Activated T-cell treated with anti-CD3 and anti-CD28 coated beads for 24 hours (primary cell): ENCODE measurements at regions not wholly inside any gene's neighbourhood (a gene's known extent, or its start where the extent isn't known, plus 50 kb on each side); places are given as distances from the start of the nearest gene placed in this dataset.
"Not testable (repeated sequence)": the region's sequence is repeated elsewhere in the genome, so short reads cannot be mapped to it uniquely, and the experiment has no call there.

Experiments used
- DNase-seq: peaks from one replicate; pipeline ENCODE4 v3.0.0-alpha.2; 2020; ENCODE audit warnings: low read depth

DNA sequence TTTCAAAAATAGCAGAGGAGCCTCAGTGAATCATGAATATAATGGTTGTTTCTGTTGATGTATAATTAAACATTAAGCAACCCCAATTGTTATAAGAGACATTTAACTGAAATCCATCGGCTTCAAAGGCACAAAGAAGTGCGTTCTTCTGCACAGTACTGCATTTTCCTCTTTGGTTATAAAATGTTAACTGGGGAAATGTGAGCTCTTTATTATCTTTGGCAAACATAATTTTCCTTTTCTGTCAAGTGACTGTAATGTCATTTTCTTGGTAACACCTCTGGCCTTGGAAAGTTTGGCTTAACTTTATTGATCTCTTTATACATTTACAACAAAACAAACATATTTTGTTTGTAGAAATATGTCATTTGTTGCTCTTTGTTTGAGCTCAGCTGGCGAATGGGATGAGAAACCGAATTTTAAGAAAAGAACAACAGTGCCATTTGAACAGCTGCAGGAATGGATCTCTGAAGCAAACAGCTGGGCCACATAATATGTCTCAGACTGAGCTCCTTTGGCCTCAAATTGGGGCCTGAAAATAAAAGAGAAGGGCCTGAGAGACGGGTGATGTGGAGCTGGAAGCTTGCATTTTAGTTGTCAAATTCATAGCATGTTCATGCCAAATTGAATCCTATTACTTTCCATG is 427.0 kb upstream of the SPTLC3 start:
- DNase-seq = no peak

DNA sequence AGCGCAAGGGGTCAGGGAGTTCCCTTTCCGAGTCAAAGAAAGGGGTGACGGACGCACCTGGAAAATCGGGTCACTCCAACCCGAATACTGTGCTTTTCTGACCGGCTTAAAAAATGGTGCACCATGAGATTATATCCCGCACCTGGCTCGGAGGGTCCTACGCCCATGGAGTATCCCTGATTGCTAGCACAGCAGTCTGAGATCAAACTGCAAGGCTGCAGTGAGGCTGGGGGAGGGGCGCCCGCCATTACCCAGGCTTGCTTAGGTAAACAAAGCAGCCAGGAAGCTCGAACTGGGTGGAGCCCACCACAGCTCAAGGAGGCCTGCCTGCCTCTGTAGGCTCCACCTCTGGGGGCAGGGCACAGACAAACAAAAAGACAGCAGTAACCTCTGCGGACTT is 426.1 kb upstream of the SPTLC3 start:
- not testable (repeated sequence) for DNase-seq

DNA sequence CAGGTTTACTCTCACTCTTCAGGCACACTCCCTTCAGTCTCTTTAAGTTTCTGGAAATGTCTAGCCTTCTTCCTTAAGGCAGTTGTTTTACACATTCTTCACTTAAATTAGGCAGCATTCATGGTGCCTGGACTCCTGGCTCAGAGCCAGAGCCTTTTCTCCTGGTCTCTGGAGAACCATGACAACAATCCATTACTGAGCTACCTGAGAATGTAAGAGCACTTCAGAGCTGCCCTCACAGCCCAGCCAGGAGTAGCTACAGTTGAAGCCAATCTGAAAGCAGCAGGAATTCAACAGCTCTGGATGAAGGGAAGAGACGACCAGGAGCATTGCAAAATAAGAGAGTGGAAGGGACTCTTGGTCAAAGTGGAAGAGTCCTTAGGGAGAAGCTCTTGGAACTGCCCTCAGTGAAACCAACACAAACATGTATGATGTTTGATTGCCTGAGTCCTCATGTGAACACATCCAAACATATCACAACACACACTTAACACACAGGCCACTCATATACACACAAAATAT is 416.8 kb upstream of the SPTLC3 start:
- DNase-seq = no peak

DNA sequence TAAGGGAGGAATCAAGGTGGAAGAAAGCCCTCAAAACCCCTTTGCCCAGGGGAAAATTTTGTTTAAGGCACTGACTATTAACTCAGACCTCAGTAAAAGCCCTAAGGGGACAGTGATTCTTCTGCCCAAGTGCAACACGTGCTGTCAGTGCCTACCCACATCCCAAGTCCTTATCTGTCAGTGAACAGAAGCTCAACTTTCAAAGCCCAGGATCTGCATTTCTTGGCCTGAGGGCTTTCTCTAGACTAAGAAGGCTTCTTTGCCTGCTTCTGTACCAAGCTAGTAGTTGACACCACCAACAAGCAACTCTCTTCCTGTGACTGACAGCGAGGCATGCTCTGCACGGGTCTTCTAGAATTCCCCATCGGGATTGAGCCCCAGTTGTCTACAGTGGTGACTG is 416.0 kb upstream of the SPTLC3 start:
- DNase-seq = no peak

DNA sequence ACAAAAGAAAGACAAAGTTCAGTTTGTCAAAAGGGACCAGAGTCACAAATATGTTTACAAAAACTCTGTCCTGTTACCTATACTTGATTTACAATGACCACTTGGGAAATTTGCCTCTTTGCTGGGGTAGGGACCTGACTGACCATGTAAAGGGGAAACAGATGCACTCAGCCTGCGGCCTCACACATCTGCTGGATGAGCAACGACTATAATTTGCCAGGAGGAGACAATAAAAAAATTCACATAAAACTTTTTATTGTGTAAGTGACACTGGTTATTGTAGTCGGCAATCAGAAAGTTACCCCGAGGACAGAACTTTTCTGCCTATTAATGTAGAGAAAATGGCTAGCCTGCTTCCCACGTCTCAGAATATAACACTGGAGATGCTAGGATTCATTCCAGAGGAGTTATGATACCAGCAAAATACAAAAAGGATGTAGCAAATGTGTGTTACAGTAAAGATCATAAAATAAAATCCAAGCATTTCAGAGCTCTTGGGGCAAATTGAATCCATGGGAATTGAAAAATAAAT is 415.4 kb upstream of the SPTLC3 start:
- no peak for DNase-seq

DNA sequence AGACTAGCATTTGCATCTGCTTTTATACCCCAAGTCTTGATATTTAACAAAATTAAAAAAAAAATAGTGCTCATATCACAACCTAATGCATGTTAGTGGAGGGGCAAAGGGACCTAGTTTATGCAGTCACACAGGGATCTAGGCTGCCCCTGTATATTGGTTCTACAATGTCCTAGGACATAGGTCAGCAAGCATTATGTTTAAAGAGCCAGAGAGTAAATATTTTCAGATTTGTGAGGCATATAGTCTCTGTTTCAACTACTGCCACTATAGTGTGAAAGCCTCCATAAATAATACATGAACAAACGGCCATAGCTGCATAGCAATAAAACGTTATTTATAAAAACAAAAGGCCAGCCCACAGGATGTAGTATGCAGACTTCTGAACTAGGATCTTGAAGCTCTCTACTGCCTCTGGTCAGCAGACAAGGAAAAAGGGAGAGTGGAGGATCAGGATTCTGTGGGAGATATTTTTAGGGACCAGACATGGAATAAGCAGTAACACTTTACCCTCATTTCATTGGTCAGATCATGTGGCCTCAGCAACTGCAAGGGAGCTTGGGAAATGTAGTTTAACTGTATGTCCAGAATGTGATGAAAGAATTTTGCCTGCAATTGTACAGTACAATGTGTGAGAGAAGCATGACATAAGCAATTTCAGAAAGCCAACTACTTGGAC is 414.2 kb upstream of the SPTLC3 start:
- DNase-seq = no peak

DNA sequence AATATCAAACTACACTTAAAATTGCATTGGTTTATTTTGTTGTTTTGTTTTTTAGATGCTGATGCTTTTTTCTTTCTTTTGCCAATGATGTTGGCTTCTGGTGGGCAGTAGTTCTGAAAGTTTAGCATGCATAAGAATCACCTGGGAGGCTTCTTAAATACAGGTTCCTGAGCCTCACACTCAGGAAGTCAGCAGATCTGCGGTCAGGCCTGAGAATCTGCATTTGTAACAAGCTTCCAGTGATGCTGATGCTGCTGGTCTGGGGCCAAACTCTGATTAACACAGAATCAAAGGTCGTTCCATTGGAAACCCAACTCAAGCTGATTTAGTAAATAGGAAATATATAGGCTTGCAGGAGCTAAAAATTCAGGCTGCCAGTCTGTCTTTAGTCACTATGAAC is 412.9 kb upstream of the SPTLC3 start:
- no peak for DNase-seq

DNA sequence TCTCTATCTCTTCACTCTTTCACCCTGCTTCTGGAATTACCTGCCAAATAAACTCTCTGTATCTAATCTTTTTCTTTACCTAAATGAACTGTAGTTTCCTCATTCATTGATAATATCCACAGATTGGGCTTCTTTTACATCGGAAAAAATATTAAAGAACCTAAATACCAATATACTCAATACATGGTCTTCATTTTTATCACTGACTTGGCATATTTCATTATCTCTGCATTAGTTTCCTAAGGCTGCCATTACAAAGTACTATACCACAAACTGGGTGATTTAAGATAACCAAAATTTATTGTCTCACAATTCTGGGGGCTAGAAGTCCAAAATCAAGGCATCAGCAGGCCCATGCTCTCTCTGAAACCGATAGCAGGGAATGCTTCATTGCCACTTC is 411.9 kb upstream of the SPTLC3 start:
- DNase-seq = no peak

DNA sequence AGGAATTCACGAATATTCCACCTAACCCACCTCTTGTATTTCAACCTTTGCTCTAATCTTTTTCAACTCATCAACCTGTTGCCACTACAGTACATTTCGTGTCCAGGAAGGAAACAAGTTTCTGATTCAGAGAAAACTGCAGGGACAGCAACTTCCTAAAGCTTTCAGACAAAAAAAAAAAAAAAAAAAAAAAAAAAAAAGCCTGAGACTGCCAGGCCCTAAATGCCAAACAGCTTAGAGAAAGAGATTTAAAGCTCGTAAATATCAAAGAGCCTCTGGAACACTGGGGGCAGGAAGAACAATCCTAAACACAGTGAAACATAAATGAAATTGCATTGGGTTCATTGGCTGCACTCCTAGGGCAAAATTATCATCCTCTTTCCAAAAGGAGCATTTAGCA is 411.2 kb upstream of the SPTLC3 start:
- DNase-seq = no peak

DNA sequence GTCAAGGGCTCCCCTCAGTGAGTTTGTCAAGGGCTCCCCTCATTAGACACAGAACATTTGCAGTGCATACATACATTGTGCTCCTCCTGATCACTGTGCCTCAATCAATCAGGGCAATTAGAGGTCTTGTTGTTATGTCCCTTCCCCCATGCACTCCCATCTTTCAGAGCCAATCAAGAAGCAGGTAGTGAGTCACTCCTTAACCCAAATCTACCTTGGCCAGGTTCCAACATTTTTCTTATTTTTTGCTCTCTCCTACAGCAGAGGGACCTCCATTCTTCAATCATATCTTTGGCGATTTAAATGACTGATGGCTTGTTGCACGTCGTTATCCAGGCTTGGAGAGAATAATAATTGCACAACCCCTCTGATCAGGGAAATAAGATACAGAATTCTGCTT is 409.9 kb upstream of the SPTLC3 start:
- no peak for DNase-seq

DNA sequence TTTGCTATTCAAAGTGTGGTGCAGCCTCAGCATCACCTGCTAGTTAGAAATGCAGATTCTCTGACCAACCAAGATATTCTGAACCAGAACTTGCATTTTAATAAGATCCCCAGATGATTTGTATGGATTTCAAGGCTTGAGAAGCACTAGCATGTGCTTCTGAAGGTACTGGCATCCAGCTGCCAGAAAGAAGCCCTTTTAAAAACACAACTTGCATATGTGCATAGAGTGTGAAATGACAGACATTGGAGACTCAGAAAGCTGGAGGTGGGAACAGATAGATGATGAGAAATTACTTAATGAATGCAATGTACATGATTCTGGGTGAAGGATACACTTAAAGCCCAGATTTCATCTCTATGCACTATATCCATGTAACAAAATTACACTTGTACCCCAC is 409.3 kb upstream of the SPTLC3 start:
- no peak for DNase-seq

DNA sequence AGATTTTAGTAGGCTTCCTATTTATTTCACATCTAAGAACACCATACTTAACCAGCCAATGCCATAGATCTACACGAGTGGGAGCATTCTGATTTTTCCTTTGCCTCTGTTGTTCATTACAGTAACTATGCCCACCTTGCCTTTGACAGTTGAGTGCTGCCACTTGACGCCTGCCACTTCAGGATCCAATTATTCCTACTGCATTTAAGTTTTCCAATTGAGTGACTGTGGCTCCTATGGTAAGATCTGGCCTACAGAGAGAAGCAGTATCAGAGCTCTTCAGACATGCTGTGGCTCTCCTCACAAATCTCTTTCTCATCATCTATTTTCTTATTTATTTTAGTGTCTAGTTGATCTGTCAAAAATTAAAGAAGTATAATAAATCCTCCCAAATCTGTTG is 403.0 kb upstream of the SPTLC3 start:
- no peak for DNase-seq

DNA sequence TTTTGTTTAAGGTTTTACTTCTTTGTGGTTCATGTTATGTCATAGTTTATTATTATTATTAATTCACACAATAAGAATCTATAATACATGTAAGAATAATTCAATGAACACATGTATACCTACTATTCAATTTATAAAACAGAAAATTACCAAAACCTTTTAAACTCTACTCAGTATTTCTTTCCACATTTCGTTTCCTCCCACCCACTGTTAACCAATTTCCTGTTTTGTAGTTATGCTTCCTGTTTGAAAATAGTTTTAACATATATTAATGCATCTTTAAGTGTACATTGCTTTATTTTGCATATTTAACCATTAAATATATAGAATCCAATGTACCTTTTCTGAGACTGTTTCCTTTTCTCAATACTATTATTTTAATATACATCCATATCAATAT is 397.9 kb upstream of the SPTLC3 start:
- no peak for DNase-seq

DNA sequence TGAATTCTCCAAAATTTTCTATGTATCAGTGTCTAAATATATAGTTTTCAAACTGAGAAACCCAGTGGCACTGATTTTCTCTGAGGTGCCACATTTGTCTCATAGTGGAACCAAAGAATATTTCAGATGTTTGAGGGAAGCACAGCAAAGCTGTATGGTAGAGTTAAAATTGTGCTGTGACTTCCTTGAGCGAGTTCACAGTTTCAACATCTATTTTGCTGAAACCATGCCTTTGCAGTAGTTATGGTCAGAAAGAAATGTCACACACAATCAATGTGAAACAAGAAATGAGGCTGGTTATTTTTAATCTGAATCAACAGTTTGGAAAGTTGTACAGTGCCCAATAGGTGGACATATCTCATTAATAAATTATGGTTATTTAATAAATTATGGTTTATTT is 394.0 kb upstream of the SPTLC3 start:
- DNase-seq = no peak

DNA sequence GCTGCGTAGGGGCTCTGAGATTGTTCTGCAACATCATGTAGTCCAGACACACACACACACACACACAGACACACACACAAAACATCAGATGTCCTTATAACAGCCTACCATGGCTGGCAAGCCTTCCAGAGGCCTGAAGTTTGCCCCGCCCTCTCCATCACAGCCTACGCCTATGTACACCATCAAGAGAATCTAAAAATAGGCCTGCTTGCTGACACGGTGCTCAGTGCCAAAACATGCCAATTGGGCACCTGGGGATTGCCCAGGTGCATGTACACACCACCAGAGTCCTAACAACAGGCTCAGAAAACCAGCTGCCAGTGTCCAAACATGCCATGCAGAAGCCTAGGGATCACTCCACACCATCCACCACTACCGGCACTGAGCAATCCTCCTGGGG is 391.7 kb upstream of the SPTLC3 start:
- no peak for DNase-seq

DNA sequence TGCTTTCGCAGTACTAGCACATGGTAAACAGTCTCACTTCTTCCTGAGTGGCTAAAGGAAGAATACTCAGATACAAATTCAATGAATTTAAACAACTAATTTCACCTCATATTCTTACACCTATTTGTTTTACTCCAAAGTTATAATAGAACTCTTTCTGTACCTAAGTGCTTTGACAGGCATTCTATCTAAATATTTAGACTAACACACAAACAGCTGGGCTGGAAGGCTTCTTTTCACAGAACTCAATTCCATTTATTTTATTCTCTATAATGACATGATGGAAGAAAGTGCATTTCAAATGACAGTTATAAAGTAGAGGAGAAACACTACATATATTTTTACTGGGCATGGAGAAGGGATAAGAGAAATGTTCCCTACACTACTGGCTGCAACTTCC is 384.9 kb upstream of the SPTLC3 start:
- no peak for DNase-seq

DNA sequence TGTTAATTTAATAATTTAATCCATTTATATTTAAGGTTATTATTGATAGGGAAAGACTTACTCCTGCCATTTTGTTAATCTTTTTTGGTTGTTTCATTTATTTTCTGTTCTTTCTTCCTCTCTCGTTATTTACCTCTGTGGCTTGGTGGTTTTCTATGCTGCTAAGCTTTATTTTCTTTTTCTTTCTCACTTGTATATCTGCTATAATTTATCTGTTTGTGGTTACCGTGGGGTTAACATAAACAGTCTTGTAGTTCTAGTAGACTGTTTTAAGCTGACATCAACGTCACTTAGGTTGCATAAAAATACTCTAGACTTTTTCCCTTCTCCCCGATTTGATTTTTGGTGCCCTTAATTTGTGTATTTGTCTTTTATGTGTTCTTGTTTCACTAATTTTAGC is 381.3 kb upstream of the SPTLC3 start:
- no peak for DNase-seq

DNA sequence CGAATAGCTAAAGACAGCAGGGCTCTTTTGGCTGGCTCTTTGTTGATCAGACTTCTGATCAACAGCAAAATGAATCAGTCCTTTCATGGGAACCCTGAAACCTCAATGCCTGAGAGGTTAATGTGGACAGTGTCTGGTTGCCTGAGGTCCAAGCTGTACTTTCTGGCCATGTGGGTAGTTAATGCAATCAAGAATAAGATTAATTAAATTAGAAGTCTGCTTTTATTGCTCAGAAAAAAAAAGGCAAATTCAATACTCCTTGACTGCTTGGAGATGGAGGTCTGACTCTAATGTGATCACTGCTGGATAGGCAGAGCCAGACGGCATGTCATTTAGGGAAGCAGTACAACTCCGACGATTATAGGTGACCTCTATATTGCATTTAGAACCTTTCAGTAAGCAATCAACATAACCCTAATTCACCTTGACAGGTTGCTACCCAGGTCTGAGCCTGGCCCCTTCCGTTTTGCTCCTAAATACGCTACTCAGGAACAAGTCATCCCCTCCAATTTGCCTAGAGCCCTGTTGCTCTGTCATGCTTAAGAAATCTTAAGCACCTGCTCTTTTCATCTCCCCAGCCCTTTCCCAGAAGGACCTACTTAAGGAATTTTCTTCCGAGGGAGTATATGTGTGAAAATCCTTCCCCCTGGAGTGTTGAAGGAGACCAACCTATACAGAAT is 370.0 kb upstream of the SPTLC3 start:
- DNase-seq = no peak

DNA sequence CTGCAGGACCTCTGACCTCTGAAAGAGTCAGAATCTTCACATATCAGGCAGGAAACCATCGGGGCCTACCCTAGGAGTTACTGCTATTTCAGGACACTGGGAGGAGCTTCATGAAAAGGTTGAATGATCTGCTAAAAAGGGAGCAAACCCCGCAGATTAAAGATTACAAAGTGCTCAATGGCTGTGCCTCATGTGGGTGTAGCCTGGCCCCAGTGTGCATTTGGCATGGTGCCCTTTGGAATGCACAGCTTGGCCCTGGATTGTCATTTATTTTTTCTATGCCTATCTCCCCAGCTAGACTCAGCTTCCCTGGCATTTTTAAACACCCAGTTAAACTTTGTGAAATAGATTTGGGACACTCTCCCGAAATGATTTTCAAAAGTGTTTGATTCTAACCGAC is 368.5 kb upstream of the SPTLC3 start:
- DNase-seq = no peak

DNA sequence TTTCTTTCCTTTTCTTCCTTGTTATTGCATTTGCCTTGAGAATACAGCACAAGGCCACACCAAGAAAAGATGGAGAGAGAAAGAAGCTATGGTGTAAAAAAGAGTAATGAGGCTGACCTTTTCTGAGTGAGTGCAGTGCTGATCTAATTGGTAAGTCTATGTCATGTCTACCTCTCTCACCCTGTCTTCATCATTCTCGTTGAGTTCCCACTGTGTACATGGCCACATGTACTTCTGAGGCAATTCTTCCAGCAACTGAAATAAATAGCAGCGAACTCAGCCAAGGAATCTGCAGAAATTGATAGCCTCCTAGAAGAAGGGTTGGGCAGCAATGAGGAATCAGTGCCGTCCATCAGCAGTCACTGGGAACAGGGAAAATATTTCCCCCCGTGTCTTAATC is 367.2 kb upstream of the SPTLC3 start:
- no peak for DNase-seq

DNA sequence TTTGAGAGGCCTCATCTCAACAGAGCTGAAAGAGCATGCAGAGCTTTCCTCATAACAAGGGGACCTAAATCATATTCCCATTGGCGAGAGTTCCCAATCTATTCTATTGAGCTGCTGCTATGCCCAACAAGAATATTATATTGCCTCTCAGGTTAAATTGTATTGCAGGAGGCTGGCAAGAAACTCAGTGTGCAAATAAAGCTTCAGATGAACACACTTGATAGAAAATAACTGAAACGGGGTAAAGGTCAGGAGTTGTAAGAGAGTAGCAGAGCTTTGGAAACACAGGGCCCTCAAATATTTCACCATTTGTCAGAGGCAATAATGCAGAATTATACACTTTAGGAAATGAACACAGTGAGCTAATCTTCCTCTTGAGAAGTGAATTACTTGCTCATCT is 364.3 kb upstream of the SPTLC3 start:
- no peak for DNase-seq

DNA sequence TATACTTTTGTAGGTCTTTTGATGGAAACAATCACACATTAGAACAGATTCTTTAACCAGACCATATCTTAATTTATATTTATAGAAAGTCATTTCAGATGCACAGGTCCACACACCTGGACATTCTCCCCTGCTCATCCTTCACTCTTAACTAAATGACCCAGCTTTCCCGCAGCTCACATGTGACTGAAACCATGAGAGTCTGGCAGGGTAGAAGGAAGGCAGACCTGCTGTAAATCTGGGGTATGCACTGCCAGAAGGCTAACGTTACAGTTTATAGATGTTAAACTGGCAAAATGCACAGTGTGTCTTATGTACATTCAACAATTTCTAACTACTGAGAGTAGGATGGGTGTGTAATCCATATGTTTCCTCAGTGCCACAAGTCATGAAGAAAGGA is 359.5 kb upstream of the SPTLC3 start:
- DNase-seq = no peak

DNA sequence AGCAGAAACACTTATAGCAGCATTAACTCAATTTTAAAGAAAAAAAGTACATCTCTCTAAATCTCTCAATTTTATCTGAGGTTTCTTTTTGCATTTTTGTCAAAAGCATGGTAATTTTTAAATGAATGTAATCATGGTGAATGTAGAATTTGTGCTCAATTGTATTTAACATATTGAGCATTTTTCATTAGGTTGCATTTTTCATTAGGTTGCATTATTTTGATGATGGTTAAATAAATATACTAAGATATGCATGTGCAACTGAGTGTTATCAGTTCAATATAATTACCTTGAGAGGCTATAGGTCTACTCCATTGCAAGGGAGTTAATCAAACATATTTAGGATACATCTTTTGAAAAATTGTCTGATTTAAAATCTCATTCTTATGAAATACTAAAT is 355.1 kb upstream of the SPTLC3 start:
- DNase-seq = no peak
